Choroid plexus epithelial cell (primary cell): ENCODE measurements at regions not wholly inside any gene's neighbourhood (a gene's known extent, or its start where the extent isn't known, plus 50 kb on each side); places are given as distances from the start of the nearest gene placed in this dataset.
"Not testable (repeated sequence)": the region's sequence is repeated elsewhere in the genome, so short reads cannot be mapped to it uniquely, and the experiment has no call there.

ENCODE experiments used
- DNase-seq: peaks from one replicate; pipeline ENCODE4 v3.0.0-alpha.2; 2010; ENCODE audit warnings: low read depth
- H3K4me3 ChIP-seq: 2 replicates; pipeline ENCODE4 v1.5.1; 2011; ENCODE audit warnings: low read depth, mild to moderate bottlenecking, control low read depth, low read length, moderate library complexity

DNA sequence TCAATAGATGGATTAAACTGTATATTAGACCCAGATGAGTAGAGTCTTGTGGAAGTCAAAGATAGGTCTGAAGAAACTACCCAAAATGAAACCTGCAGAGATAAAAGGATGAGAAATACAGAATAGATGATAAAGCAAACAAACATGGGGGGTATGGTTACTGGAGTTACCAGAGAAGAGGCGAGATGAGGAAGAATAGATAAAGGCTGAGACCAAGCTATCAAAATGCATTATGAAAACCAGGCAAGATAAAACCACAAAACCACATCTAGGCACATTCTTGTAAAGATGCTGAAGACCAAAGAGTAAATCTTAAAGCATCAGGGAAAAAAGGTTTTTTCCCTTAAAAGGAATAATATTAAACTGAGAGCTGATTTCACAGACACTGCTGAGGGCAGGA, 271.8 kb upstream of the NBPF12 start:
- DNase-seq, H3K4me3 ChIP-seq: not testable (repeated sequence)

- H3K4me3 ChIP-seq, DNase-seq: not testable (repeated sequence)
Measured at GRCh38 chr1:146660242-146660641, 277.9 kb upstream of the NBPF12 start.

GRCh38 chr1:146656356-146657060, 281.6 kb upstream of the NBPF12 start:
- DNase-seq, H3K4me3 ChIP-seq: not testable (repeated sequence)

- not testable (repeated sequence) for H3K4me3 ChIP-seq, DNase-seq
Measured at GRCh38 chr1:146654763-146655162, 283.4 kb upstream of the NBPF12 start.

DNA sequence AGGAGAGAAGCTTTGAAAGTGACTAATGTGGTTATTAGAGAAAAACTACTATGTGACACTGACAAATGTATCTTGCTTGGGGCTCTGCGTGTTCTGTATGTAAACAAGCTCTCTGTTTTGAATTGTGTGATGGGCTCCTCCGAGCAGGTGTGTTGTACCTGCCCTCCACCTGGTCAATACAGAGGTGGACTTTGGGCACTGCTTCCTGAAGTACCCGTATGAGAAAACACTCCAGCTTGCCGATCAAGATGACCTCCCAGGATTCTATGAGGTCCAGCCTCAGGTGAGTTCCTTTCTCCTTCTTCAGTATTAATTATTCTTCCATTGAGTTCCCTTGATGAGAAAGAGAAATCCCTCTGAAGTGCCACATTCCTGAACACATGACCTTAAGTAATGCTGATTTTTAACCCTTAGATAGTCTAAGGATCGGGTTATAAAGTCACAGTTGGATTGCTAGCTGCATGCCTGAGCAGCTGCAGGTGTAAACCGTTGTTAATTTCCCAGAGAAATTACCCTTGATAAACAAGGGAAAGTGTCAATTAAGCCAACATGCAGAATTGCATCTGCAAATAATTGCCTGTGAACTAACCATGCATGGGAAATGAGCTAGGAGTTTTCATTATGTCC, 292.0 kb upstream of the NBPF12 start:
- not testable (repeated sequence) for H3K4me3 ChIP-seq, DNase-seq

DNA sequence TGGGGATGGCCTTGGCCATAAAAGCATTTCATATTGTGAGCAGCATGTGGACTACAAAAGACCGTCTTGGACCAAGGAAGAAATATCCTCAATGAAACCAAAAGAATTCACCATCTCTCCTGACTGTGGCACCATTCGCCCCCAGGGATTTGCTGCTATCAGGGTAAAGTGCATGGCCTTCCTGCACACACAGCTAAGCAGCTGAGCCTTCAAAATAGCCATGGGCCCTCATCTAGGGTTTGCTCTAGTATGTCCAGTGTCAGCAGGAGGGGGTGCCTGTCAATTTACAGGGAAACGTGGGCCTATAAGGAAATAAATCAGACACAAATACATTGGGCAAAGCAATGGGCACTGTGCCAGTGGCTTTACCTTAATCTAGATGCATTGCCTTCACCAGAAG, 296.6 kb upstream of the NBPF12 start:
- not testable (repeated sequence) for H3K4me3 ChIP-seq, DNase-seq

DNA sequence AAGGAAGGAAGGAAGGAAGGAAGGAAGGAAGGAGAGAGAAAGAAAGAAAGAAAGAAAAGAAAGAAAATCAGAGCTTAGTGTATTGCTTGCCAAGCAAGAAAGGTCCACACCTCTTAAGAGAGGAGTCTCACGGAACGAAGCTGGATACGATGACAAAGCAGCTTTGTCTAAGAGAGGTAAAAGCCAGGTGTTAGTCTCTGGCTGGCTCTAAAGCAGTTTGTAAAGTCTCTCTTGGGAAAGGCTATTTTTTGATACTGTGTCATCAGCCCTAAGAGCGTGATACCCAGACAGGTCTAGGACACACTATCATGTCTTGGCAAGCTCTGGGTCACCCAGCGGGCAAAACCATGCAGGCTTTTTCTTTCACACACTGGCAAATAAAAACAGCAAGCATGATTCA, 297.5 kb upstream of the NBPF12 start:
- not testable (repeated sequence) for H3K4me3 ChIP-seq, DNase-seq

- not testable (repeated sequence) for DNase-seq, H3K4me3 ChIP-seq
Measured at GRCh38 chr1:146630302-146630701, 307.8 kb upstream of the NBPF12 start.

DNA sequence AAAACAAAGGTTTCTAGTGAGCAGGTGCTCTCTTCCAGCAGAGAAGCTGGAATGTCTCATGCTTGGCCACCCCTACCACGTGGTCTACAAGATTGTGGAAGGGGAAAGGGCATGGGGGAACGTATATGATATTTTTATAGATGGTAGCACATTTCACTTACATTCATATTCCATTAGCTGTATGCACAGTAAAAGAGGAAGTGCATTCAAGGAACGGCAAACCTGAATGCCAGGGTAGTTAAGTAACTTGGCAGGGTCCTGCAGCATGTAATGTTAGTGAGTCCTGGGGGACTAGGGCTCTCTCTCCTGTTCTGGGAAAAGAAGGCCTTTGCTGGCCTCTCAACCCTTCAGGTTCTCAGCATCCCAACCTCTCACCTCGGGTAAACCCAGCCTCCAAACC, 319.5 kb upstream of the NBPF12 start:
- DNase-seq, H3K4me3 ChIP-seq: not testable (repeated sequence)

DNA sequence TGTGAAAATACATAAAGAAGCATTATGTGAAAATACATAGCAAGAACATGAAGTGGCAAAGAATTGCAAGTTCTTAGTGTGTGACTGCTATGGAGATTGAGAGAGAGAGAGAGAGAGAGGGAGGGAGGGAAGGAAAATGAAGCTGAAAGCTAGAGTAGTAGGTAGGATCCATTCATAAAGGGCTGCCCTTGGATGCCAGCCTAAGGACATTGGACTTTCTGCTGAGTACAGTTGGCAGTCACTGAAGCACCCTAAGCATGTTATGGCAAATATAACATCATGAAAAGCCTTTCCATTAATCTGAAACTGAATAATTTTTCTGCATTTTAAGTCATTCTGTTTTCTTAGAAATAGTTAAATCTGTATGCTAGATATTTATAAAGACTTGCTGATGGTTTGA, 333.4 kb upstream of the NBPF12 start:
- not testable (repeated sequence) for H3K4me3 ChIP-seq, DNase-seq

GRCh38 chr1:146600720-146601307, 337.3 kb upstream of the NBPF12 start:
- not testable (repeated sequence) for DNase-seq, H3K4me3 ChIP-seq

- DNase-seq, H3K4me3 ChIP-seq: not testable (repeated sequence)
Measured at GRCh38 chr1:146599906-146600305, 338.2 kb upstream of the NBPF12 start.

- DNase-seq, H3K4me3 ChIP-seq: not testable (repeated sequence)
Measured at GRCh38 chr1:146581229-146581628, 352.4 kb upstream of the NOTCH2NLA start.

GRCh38 chr1:146567541-146567940, 338.7 kb upstream of the NOTCH2NLA start:
- not testable (repeated sequence) for H3K4me3 ChIP-seq, DNase-seq

GRCh38 chr1:146558032-146558431, 329.2 kb upstream of the NOTCH2NLA start:
- DNase-seq, H3K4me3 ChIP-seq: not testable (repeated sequence)

DNA sequence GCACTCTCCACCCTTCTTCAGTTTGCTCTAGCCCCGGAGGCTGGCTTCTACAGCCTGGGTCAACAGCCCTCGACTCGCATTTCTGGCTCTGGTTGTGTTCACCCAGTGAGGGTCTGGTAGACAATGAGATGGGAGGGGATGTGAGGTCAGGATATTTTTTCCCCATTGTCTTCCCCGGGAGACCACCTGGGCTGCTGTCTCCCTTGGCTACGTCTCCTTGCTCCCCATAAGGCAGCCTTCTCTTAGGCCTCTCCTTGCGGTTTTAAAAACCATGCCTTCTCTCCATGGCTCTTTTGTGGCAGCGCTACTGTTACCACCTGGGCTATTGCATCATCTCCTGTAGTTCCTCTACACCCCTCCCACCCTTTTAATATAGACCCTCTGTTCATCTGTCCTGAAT, 327.6 kb upstream of the NOTCH2NLA start:
- H3K4me3 ChIP-seq, DNase-seq: not testable (repeated sequence)

- DNase-seq, H3K4me3 ChIP-seq: not testable (repeated sequence)
Measured at GRCh38 chr1:146552414-146552813, 323.6 kb upstream of the NOTCH2NLA start.

GRCh38 chr1:146548684-146549083, 319.9 kb upstream of the NOTCH2NLA start:
- H3K4me3 ChIP-seq, DNase-seq: not testable (repeated sequence)

GRCh38 chr1:146546189-146546588, 317.4 kb upstream of the NOTCH2NLA start:
- H3K4me3 ChIP-seq, DNase-seq: not testable (repeated sequence)

- H3K4me3 ChIP-seq, DNase-seq: not testable (repeated sequence)
Measured at GRCh38 chr1:146537775-146538373, 309.1 kb upstream of the NOTCH2NLA start.
